B cell (primary cell): ENCODE measurements at regions not wholly inside any gene's neighbourhood (a gene's known extent, or its start where the extent isn't known, plus 50 kb on each side); places are given as distances from the start of the nearest gene placed in this dataset.

Experiments used
- ATAC-seq: fragments of 200-7000 bp; cut with Tn5 transposase; one replicate; pipeline ENCODE4 v1.10.0; 2021; ENCODE audit warnings: low read depth, mild to moderate bottlenecking, moderate number of reproducible peaks, moderate library complexity
- CTCF ChIA-PET: fragments of 350-600 bp; sonication (Branson Sonifier 250); formaldehyde crosslinking; loops from one replicate; lab custom pipeline; 2021; ENCODE audit warnings: antibody characterized with exemption, inconsistent platforms; lab: Charles Lee
- POLR2A ChIA-PET: fragments of 350-600 bp; sonication (Branson Sonifier 250); formaldehyde crosslinking; loops from one replicate; lab custom pipeline; 2021; ENCODE audit warnings: antibody characterized with exemption; lab: Charles Lee
- DNase-seq: peaks from one replicate; pipeline ENCODE4 v3.0.0; 2013
- H2AFZ ChIP-seq: 2 replicates; pipeline ENCODE4 v1.6.1; 2012; ENCODE audit warnings: mild to moderate bottlenecking, low read depth, low read length; ENCODE audit not compliant: insufficient read depth, poor library complexity, severe bottlenecking
- H3K27ac ChIP-seq, 2 donors: 1 replicate in 1 of 2; 2 replicates in 1 of 2; pipeline ENCODE4 v1.5.1; 2012 to 2013; ENCODE audit warnings: low read length in 2 of 2, mild to moderate bottlenecking in 2 of 2, moderate library complexity in 1 of 2
- H3K27me3 ChIP-seq, 4 experiments: fragments of 200-600 bp in 1 of 4; sonication (generic) in 1 of 4; replicated peaks in 1 of 4; 1 replicate in 2 of 4; 2 replicates in 2 of 4; pipeline versions ENCODE4 v1.6.1 to v1.7.0; 2013 to 2016; ENCODE audit warnings: low read length in 3 of 4, mild to moderate bottlenecking in 2 of 4, mixed read lengths in 1 of 4, moderate library complexity in 1 of 4; ENCODE audit not compliant: insufficient read depth in 4 of 4, control insufficient read depth in 3 of 4; ENCODE audit errors: control extremely low read depth in 1 of 4
- H3K36me3 ChIP-seq, 2 experiments: replicated peaks in 1 of 2; 1 replicate in 1 of 2; 2 replicates in 1 of 2; pipeline versions ENCODE4 v1.6.1 to v1.7.1; 2013; ENCODE audit warnings: low read length in 1 of 2; ENCODE audit not compliant: insufficient read depth in 2 of 2, control insufficient read depth in 1 of 2; ENCODE audit errors: control extremely low read depth in 1 of 2, extremely low read depth in 1 of 2
- H3K4me1 ChIP-seq, 2 donors: fragments of 200-600 bp in 1 of 2; sonication (generic) in 1 of 2; 1 replicate in 1 of 2; 2 replicates in 1 of 2; pipeline versions ENCODE4 v1.5.1 to v1.6.1; 2013 to 2017; ENCODE audit warnings: low read length in 2 of 2; ENCODE audit not compliant: control insufficient read depth in 2 of 2, insufficient read depth in 2 of 2
- H3K4me2 ChIP-seq: replicated peaks from 2 replicates; pipeline ENCODE3; 2012; ENCODE audit warnings: mild to moderate bottlenecking, low read depth, low read length; ENCODE audit not compliant: poor library complexity, severe bottlenecking
- H3K4me3 ChIP-seq, 5 experiments: fragments of 200-600 bp in 1 of 5; sonication (generic) in 1 of 5; 1 replicate in 3 of 5; 2 replicates in 2 of 5; pipeline versions ENCODE4 v1.5.1 to v1.7.0; 2011 to 2016; ENCODE audit warnings: low read length in 4 of 5, mild to moderate bottlenecking in 4 of 5, low read depth in 2 of 5, control low read depth in 1 of 5, moderate library complexity in 1 of 5; ENCODE audit not compliant: insufficient read depth in 1 of 5; ENCODE audit errors: control extremely low read depth in 1 of 5, extremely low read depth in 1 of 5
- H3K79me2 ChIP-seq: fragments of 200-600 bp; sonication (generic); one replicate; pipeline ENCODE4 v1.6.0; 2016; ENCODE audit warnings: low read length; ENCODE audit not compliant: control insufficient read depth, insufficient read depth
- H3K9ac ChIP-seq: fragments of 200-600 bp; sonication (generic); 2 replicates; pipeline ENCODE4 v1.6.1; 2017; ENCODE audit warnings: mild to moderate bottlenecking, low read length, moderate library complexity
- H3K9me3 ChIP-seq, 3 donors: one replicate each; pipeline versions ENCODE4 v1.6.1 to v1.7.1; 2013; ENCODE audit warnings: low read length in 2 of 3; ENCODE audit not compliant: control insufficient read depth in 2 of 3, insufficient read depth in 1 of 3; ENCODE audit errors: control extremely low read depth in 1 of 3
- H4K20me1 ChIP-seq: 2 replicates; pipeline ENCODE4 v1.6.0; 2012; ENCODE audit warnings: mild to moderate bottlenecking, low read length; ENCODE audit not compliant: insufficient read depth, control insufficient read depth, poor library complexity, severe bottlenecking
- H3K27ac Mint-ChIP-seq: one replicate; pipeline ENCODE4 v1.8.0; 2021; ENCODE audit warnings: mixed read lengths
- H3K27me3 Mint-ChIP-seq: one replicate; pipeline ENCODE4 v1.8.0; 2021; ENCODE audit warnings: mixed read lengths
- H3K4me1 Mint-ChIP-seq: one replicate; pipeline ENCODE4 v1.8.0; 2021; ENCODE audit warnings: mixed read lengths
- H3K4me3 Mint-ChIP-seq: one replicate; pipeline ENCODE4 v1.8.0; 2021; ENCODE audit warnings: mixed read lengths
- H3K9me3 Mint-ChIP-seq: one replicate; pipeline ENCODE4 v1.8.0; 2022; ENCODE audit warnings: mixed read lengths; ENCODE audit not compliant: insufficient read depth
- CTCF ChIP-seq: fragments of 200-600 bp; IDR thresholded peaks from one replicate; pipeline ENCODE4 v1.8.0; 2022; ENCODE audit warnings: antibody characterized with exemption, mild to moderate bottlenecking
- EZH2 ChIP-seq: IDR thresholded peaks from 2 replicates; pipeline ENCODE4 v1.6.1; 2012; ENCODE audit warnings: borderline replicate concordance, low read depth, mild to moderate bottlenecking, moderate library complexity, low read length; ENCODE audit not compliant: insufficient read depth, poor library complexity, severe bottlenecking
- WGBS: methylation state at CpG from one replicate; pipeline ENCODE4 v1.1.5; 2013; ENCODE audit warnings: missing lambda C conversion rate; ENCODE audit not compliant: insufficient coverage; 5-methylcytosine and 5-hydroxymethylcytosine counted together
- intact Hi-C: fragments of 100-400 bp; cut with micrococcal nuclease; formaldehyde crosslinking; loops from one replicate; pipeline ENCODE4 v1.10.0; 2022

- no peaks in the 10 kb centered on the region for H3K4me1 ChIP-seq
- Mint-ChIP-seq H3K27me3 (peaks cover 12% of the 10 kb centered on the region), H3K27ac (no peak overlapping the region), H3K9me3 (no peaks in the 10 kb centered on the region), H3K4me1 (no peaks in the 10 kb centered on the region), H3K4me3 (no peak overlapping the region)
- ChIA-PET POLR2A (no interaction called here), CTCF (no interaction called here)
- DNase-seq: no peak
- no peak for ATAC-seq
- no peak for TF ChIP-seq EZH2
- no peak for TF ChIP-seq CTCF
- no peak overlapping the region for H2AFZ ChIP-seq
- no peak overlapping the region for H3K4me2 ChIP-seq
- no peak overlapping the region for H3K9ac ChIP-seq
- no peaks in the 10 kb centered on the region for H3K9me3 ChIP-seq
- H3K27me3 ChIP-seq: no peaks in the 10 kb centered on the region
- WGBS: 61% methylated on average over 6 of the region's 8 CpGs
- intact Hi-C loops: no loop called here
- no peak overlapping the region for H3K27ac ChIP-seq
- no peaks in the 10 kb centered on the region for H3K36me3 ChIP-seq
- H3K79me2 ChIP-seq: no peaks in the 10 kb centered on the region
- H4K20me1 ChIP-seq: no peaks in the 10 kb centered on the region
- H3K4me3 ChIP-seq: no peak overlapping the region
Measured at GRCh38 chr1:29835874-29836273, 599.6 kb downstream of the PTPRU start.

- Histone ChIP-seq H3K4me2 (no peak overlapping the region), H3K27me3 (no peaks in the 10 kb centered on the region), H3K4me3 (no peak overlapping the region), H3K4me1 (no peaks in the 10 kb centered on the region), H3K79me2 (no peaks in the 10 kb centered on the region), H3K9me3 (no peaks in the 10 kb centered on the region), H3K36me3 (no peaks in the 10 kb centered on the region), H3K9ac (no peak overlapping the region), H2AFZ (no peak overlapping the region), H4K20me1 (no peaks in the 10 kb centered on the region), H3K27ac (no peak overlapping the region)
- DNase-seq: no peak
- ATAC-seq: no peak
- no peaks in the 10 kb centered on the region for H3K4me1 Mint-ChIP-seq
- POLR2A ChIA-PET: no interaction called here
- no peak for TF ChIP-seq CTCF
- no peak for TF ChIP-seq EZH2
- no peak overlapping the region for H3K27ac Mint-ChIP-seq
- CTCF ChIA-PET: no interaction called here
- intact Hi-C loops: no loop called here
- H3K27me3 Mint-ChIP-seq: peaks cover 12% of the 10 kb centered on the region
- no peak overlapping the region for H3K4me3 Mint-ChIP-seq
- H3K9me3 Mint-ChIP-seq: no peaks in the 10 kb centered on the region
- 51% methylated on average over 4 of the region's 4 CpGs for WGBS
Measured at GRCh38 chr1:29835406-29835805, 599.1 kb downstream of the PTPRU start.
